Esophagus mucosa (tissue), 1 donor: ENCODE measurements at regions not wholly inside any gene's neighbourhood (a gene's known extent, or its start where the extent isn't known, plus 50 kb on each side); places are given as distances from the start of the nearest gene placed in this dataset.

ENCODE experiments used
- ATAC-seq: fragments of 200-7000 bp; cut with Tn5 transposase; one replicate; pipeline ENCODE4 v1.9.1; 2020
- donor health status: DM: yes; HTN: yes; CAD: no.

DNA sequence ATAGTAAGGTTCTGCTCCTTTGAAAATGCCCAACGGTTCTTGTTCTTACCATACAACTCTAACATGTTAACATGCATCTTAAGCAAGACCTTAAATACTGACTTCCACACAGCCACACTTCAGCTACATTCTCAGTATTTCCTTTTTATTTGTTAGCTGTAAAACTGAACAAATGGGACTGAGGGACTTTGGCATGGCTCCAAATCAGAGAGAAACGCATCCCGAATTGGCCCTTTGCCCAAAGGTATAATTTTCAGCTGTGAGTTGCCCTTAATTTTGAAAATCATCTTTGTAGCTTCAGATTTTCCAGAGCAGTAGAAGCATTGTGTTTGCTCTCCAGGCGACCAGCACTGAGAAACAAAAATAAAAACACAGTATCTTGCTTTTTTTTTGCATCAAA is 56.4 kb downstream of the NEUROD6 start:
- no peak for ATAC-seq

DNA sequence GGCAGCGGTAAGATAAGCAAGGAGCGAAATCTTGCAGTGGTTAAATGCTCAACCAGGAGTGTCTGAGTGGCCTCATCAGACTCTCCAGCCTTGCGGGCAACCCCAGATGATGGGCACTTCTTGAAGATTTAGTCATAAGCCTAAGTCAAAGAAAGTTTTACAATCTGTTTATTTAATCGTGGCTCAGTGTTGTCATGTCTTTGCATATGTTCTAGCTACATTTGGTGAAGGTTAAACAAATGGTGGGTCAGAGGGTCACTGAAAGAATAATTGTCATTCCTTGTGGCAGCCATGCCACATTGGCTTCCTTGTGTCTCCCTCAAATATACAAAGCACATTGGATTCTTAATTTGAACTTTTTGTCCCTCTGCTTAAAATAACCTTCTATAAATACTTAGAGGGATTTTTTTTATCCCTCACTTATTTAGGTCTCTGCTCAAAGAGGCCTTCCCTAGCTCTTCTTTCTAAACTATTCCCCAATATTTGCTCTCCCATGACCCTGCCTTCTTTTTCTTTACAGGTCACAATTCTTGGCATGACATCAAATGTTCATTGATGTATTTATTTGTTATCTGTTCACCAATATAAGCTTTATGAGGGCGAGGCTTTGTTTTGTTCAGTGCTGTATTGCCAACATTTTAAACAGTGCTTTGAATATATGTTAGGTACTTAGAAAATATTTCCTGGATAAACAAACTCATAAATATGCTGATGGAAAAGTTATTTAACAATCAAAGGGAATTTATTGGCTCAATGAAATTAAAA is 68.7 kb downstream of the NEUROD6 start:
- no peak for ATAC-seq

GRCh38 chr7:31267486-31267885 is 73.0 kb downstream of the NEUROD6 start:
- ATAC-seq = no peak

DNA sequence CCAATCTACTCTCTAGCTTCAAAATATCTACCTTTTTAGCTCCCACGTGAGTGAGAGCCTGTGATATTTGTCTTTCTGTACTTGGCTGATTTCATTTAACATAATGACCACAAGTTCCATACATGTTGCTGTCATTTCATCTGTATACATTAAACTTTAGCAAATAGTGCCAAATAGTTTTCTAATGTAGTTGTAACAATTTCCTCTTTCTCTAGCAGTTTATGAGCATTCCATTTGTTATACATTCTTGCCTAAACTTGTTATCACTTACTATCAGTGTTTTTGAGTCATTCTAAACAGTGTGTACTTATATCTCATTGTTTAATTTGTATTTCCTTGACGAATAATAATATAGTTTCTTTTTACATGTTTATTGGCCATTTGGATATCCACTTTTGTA is 77.2 kb downstream of the NEUROD6 start:
- ATAC-seq = no peak

GRCh38 chr7:31261341-31261740 is 79.2 kb downstream of the NEUROD6 start:
- ATAC-seq = no peak

DNA sequence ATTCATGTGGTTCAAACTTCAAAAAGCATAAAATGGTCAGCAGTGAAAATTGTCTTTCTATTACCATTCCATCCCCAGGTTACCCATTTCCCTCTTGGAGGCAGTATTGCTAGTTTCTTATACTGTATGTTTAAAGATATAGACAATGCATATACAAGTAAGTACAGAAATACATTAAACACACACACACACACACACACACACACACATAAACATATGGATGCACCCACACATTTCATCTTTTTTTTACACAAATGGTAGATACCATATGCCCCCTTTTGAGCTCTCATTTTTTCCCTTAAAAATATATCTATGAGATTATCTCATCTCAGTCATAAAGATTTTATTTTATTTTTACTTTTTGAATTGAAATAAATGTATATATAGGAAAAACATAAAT is 79.7 kb downstream of the NEUROD6 start:
- ATAC-seq = no peak

- no peak for ATAC-seq
Observed at GRCh38 chr7:31258391-31258790, 82.1 kb downstream of the NEUROD6 start.

GRCh38 chr7:31256506-31256905 is 84.0 kb downstream of the NEUROD6 start:
- ATAC-seq = no peak

DNA sequence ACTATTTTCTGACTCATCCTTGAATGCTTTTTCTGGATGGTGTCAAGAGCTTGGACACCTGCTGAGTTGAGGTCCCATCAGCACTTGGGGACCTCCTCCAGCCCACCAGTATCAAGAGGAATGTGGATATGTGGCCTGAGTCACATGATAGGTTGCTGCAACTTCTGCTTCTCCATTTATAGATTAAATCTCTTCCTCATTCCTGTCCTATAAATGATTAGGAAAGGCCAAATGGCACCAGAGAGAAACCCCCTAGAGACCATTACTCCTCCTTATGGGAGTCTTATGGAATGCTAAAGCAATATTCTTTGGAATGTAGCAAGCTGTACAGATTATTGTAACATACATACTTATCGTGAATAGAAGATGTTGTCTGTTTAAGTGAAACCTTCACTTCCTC is 85.6 kb downstream of the NEUROD6 start:
- ATAC-seq = no peak

DNA sequence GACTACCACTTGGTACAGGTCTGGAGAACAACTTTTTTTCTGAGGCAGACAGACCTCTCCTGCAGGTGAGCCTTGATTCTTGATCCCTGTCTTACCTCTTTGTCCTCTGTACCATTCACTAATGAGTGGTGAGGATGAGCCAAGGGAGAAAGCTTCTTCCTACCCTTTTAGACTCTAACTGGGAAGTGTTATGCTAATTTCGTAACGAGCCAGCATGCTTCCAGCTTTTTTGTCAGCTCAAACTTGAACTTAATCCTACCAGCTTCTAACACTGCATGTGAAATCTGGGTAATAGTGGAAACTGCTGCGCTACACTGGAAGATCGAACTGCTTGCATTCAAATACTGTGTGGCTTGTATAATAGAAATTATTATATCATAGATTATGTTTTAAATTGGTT is 87.0 kb downstream of the NEUROD6 start:
- no peak for ATAC-seq

GRCh38 chr7:31251441-31251840 is 89.1 kb downstream of the NEUROD6 start:
- ATAC-seq = no peak

DNA sequence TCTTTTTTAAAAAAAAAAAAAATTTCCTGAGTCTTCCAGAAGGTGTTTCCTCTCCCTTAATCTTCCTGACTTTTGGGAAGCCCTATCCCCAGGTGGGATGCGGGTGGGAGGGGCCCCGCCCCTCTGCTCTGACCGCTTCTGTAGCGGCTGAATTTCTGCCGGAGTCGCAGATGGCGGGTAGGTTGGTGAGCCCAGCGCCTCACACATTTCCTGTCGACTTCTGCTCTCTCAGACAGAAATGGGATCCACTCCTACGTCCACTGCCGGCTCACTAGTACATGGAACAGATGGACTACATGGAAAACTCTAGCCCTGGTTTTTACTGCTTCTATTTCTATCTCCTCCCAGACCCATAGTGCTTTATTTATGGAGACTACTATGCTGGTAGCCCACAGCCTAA is 90.9 kb downstream of the NEUROD6 start:
- no peak for ATAC-seq

DNA sequence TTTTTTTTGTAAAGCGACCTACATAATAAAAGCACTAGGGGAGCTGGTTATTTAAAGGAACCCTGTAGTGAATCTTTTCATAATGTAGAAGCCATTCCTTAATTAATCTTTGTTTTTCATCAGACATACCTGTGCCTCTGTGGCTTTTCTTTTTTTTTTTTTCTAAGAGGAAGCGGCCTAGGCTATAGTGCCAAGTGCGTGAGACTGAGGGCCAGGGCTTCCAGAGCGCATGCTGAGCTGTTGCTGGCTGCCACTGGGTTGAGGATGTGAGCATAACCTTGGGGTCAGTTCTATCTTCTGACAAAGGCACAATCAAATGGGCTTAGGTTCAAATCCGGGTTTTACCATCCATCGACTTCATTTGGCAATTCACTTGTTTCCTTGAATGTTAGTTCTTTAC is 103.7 kb downstream of the NEUROD6 start:
- no peak for ATAC-seq

GRCh38 chr7:31234836-31235605 is 105.5 kb downstream of the NEUROD6 start:
- ATAC-seq = no peak

DNA sequence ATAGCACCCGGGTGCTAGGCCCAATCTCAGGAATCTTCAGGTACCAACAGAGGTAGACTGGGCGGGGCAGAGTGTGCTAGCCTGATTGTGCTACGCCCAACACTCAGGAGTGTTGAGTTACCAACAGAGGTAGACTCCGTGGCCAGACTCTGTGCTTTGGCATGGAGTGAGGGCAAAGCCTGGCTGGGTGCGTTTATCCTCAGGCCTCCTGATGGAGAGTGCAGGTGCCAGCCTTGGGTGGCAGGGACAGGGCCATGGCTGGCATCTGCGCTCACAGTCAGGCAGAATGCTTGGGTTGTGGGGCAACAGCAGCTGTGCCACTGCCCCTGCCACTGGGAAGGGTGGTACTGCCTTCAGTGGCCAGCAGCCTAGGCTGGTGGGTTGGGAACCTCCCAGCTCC is 111.6 kb downstream of the NEUROD6 start:
- ATAC-seq = no peak

DNA sequence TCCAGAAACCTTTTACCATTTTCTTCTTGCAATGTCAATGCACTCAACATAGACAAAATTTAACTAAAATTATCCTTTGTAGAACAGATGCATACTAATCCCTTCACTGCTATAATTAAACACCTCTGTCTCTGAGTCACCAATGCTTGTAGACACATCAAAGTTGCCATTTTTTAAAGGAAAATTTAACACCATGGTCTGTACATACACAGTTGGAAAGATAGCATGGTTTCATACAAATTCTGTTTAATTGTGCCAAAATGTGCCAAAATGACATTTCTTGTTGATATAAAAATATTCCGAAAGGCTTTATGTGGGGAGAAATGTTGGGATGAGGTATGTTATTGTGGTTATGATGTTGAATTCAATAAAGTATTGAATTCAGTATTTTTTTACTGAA is 125.8 kb downstream of the NEUROD6 start:
- no peak for ATAC-seq

DNA sequence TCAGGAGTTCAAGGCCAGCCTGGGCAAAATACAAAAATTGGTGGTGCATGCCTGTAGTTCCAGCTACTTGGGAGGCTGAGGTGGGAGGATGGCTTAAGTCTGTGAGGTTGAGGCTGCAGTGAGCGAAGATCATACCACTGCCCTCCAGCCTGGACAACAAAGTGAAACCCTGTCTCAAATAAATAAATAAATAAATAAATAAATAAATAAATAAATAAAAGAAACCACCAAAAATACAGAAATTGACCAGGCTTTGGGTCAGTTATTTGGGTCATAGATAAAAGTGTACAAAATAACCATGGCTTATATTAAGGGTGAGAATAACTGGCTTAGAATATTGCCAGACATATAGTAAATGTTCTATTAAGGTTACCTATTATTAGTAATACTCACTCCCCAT is 129.2 kb downstream of the NEUROD6 start:
- no peak for ATAC-seq

- no peak for ATAC-seq
Observed at GRCh38 chr7:31204071-31204470, 136.5 kb downstream of the NEUROD6 start.

- ATAC-seq = no peak
Observed at GRCh38 chr7:31203551-31203950, 137.0 kb downstream of the NEUROD6 start.

- ATAC-seq = no peak
Observed at GRCh38 chr7:31202801-31203200, 137.7 kb downstream of the NEUROD6 start.

- peak; percentile 52 for ATAC-seq
Observed at GRCh38 chr7:31192986-31193385, 140.9 kb downstream of the ADCYAP1R1 start.

GRCh38 chr7:31190906-31191305 is 138.8 kb downstream of the ADCYAP1R1 start:
- ATAC-seq = no peak

GRCh38 chr7:31186202-31186601 is 134.1 kb downstream of the ADCYAP1R1 start:
- ATAC-seq = no peak

DNA sequence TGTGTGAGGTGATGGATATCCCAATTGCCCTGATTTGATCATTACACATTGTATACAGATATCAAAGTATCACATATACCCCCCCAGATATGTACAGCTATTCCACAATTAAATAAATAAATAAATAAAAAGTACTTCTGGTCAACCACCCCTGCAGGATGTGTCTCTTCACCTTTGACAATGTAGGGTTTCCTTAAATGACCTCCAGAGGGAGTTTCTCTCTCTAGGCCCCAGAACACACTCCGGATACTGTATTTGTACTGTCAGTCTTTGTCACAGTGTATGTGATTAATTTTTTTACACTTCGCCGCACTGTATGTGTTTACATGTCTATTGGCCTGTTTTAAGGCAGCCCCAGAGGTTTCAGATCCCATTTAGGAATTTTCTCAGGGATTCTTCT is 123.6 kb downstream of the ADCYAP1R1 start:
- no peak for ATAC-seq
